Brain microvascular endothelial cell (primary cell): ENCODE measurements at regions not wholly inside any gene's neighbourhood (a gene's known extent, or its start where the extent isn't known, plus 50 kb on each side); places are given as distances from the start of the nearest gene placed in this dataset.

ENCODE experiments used
- DNase-seq: peaks from one replicate; pipeline ENCODE4 v3.0.0-alpha.2; 2020
- H3K27ac ChIP-seq: fragments of 250-450 bp; sonication (Bioruptor Pico); 2 replicates; pipeline ENCODE4 v1.5.1; 2020; ENCODE audit warnings: mild to moderate bottlenecking, moderate library complexity
- H3K27me3 ChIP-seq: fragments of 250-450 bp; sonication (Bioruptor Pico); replicated peaks from 2 replicates; pipeline ENCODE4 v1.5.1; 2020; ENCODE audit warnings: mild to moderate bottlenecking
- H3K36me3 ChIP-seq: fragments of 250-450 bp; sonication (Bioruptor Pico); replicated peaks from 2 replicates; pipeline ENCODE4 v1.5.1; 2020; ENCODE audit warnings: mild to moderate bottlenecking
- H3K4me3 ChIP-seq: 2 replicates; pipeline ENCODE4 v1.5.1; 2011; ENCODE audit warnings: low read depth, mild to moderate bottlenecking, control low read depth, low read length, moderate library complexity
- CTCF ChIP-seq: IDR thresholded peaks from 2 replicates; pipeline ENCODE4 v1.5.1; 2011; ENCODE audit warnings: low read depth, mild to moderate bottlenecking, moderate library complexity, low read length, control low read depth, inconsistent platforms; ENCODE audit errors: missing control alignments
- in situ Hi-C: cut with HindIII; loops from 2 replicates; pipeline ENCODE4 v1.10.0; 2017; ENCODE audit warnings: low sequenced_read_pairs, low pct_ligation_motif_present

GRCh38 chr17:79515646-79516571 lies 94.9 kb downstream of the RBFOX3 start:
- Histone ChIP-seq H3K36me3 (no peaks in the 10 kb centered on the region), H3K27ac (no peak overlapping the region), H3K4me3 (no peak overlapping the region), H3K27me3 (no peaks in the 10 kb centered on the region)
- no peak for TF ChIP-seq CTCF
- in situ Hi-C loops: no loop called here
- DNase-seq: no peak

GRCh38 chr17:79515110-79515509 lies 95.7 kb downstream of the RBFOX3 start:
- H3K27me3 ChIP-seq: no peaks in the 10 kb centered on the region
- H3K4me3 ChIP-seq: no peak overlapping the region
- DNase-seq: no peak
- no peak for TF ChIP-seq CTCF
- H3K36me3 ChIP-seq: no peaks in the 10 kb centered on the region
- H3K27ac ChIP-seq: no peak overlapping the region
- in situ Hi-C loops: no loop called here

GRCh38 chr17:79513820-79514535 lies 96.9 kb downstream of the RBFOX3 start:
- no peak overlapping the region for H3K4me3 ChIP-seq
- in situ Hi-C loops: no loop called here
- no peak overlapping the region for H3K27ac ChIP-seq
- H3K36me3 ChIP-seq: no peaks in the 10 kb centered on the region
- H3K27me3 ChIP-seq: no peaks in the 10 kb centered on the region
- no peak for DNase-seq
- no peak for TF ChIP-seq CTCF

GRCh38 chr17:79513206-79513605 lies 97.6 kb downstream of the RBFOX3 start:
- Histone ChIP-seq H3K36me3 (no peaks in the 10 kb centered on the region), H3K4me3 (no peak overlapping the region), H3K27ac (no peak overlapping the region), H3K27me3 (no peaks in the 10 kb centered on the region)
- in situ Hi-C loops: no loop called here
- TF ChIP-seq CTCF: no peak
- no peak for DNase-seq

GRCh38 chr17:79511471-79511870 lies 99.4 kb downstream of the RBFOX3 start:
- Histone ChIP-seq H3K4me3 (no peak overlapping the region), H3K36me3 (no peaks in the 10 kb centered on the region), H3K27ac (no peak overlapping the region), H3K27me3 (no peaks in the 10 kb centered on the region)
- in situ Hi-C loops: no loop called here
- no peak for TF ChIP-seq CTCF
- DNase-seq: no peak
